Osteocyte (in vitro differentiated cells): ENCODE measurements at regions not wholly inside any gene's neighbourhood (a gene's known extent, or its start where the extent isn't known, plus 50 kb on each side); places are given as distances from the start of the nearest gene placed in this dataset.

Source experiments
- DNase-seq: peaks from one replicate; pipeline ENCODE4 v3.0.0; 2021; ENCODE audit warnings: mixed read lengths; ENCODE audit not compliant: unreplicated experiment; ENCODE audit errors: extremely low spot score
- H3K27ac Mint-ChIP-seq: one replicate; pipeline ENCODE4 v1.8.0; 2021; ENCODE audit warnings: mild to moderate bottlenecking, mixed read lengths; ENCODE audit not compliant: unreplicated experiment
- H3K27me3 Mint-ChIP-seq: one replicate; pipeline ENCODE4 v1.8.0; 2021; ENCODE audit warnings: mixed read lengths; ENCODE audit not compliant: unreplicated experiment
- H3K36me3 Mint-ChIP-seq: one replicate; pipeline ENCODE4 v1.8.0; 2021; ENCODE audit warnings: mixed read lengths; ENCODE audit not compliant: unreplicated experiment
- H3K4me1 Mint-ChIP-seq: one replicate; pipeline ENCODE4 v1.8.0; 2021; ENCODE audit warnings: mixed read lengths; ENCODE audit not compliant: unreplicated experiment
- H3K4me3 Mint-ChIP-seq: one replicate; pipeline ENCODE4 v1.8.0; 2021; ENCODE audit warnings: mild to moderate bottlenecking, moderate library complexity, mixed read lengths; ENCODE audit not compliant: unreplicated experiment
- H3K9me3 Mint-ChIP-seq: one replicate; pipeline ENCODE4 v1.8.0; 2021; ENCODE audit warnings: mixed read lengths; ENCODE audit not compliant: unreplicated experiment
- CTCF ChIP-seq: fragments of 200-600 bp; sonication (generic); IDR thresholded peaks from 2 replicates; pipeline ENCODE4 v1.5.0; 2021; ENCODE audit warnings: antibody characterized with exemption, mild to moderate bottlenecking, moderate library complexity

- no peaks in the 10 kb centered on the region for H3K4me1 Mint-ChIP-seq
- H3K27ac Mint-ChIP-seq, result no peak overlapping the region
- H3K36me3 Mint-ChIP-seq, result no peaks in the 10 kb centered on the region
- H3K27me3 Mint-ChIP-seq, result peaks cover 20% of the 10 kb centered on the region
- no peak overlapping the region for H3K4me3 Mint-ChIP-seq
- H3K9me3 Mint-ChIP-seq, result peaks cover 5% of the 10 kb centered on the region
- no peak for TF ChIP-seq CTCF
- no peak for DNase-seq
Observed at GRCh38 chr11:64501500-64502427, 54.0 kb upstream of the SLC22A11 start.

GRCh38 chr11:64502634-64503033 is 53.1 kb upstream of the SLC22A11 start:
- H3K27me3 Mint-ChIP-seq, result peaks cover 26% of the 10 kb centered on the region
- no peaks in the 10 kb centered on the region for H3K36me3 Mint-ChIP-seq
- H3K27ac Mint-ChIP-seq, result no peak overlapping the region
- peaks cover 5% of the 10 kb centered on the region for H3K9me3 Mint-ChIP-seq
- no peak for TF ChIP-seq CTCF
- no peaks in the 10 kb centered on the region for H3K4me1 Mint-ChIP-seq
- H3K4me3 Mint-ChIP-seq, result no peak overlapping the region
- no peak for DNase-seq

GRCh38 chr11:64503186-64503753 is 52.5 kb upstream of the SLC22A11 start:
- Mint-ChIP-seq H3K27me3 (peaks cover 25% of the 10 kb centered on the region), H3K4me1 (no peaks in the 10 kb centered on the region), H3K27ac (no peak overlapping the region), H3K9me3 (peaks cover 5% of the 10 kb centered on the region), H3K4me3 (no peak overlapping the region), H3K36me3 (no peaks in the 10 kb centered on the region)
- DNase-seq, result no peak
- TF ChIP-seq CTCF, result no peak

- TF ChIP-seq CTCF, result no peak
- H3K27me3 Mint-ChIP-seq, result peaks cover 21% of the 10 kb centered on the region
- no peak overlapping the region for H3K27ac Mint-ChIP-seq
- H3K4me1 Mint-ChIP-seq, result no peaks in the 10 kb centered on the region
- no peaks in the 10 kb centered on the region for H3K36me3 Mint-ChIP-seq
- DNase-seq, result no peak
- H3K4me3 Mint-ChIP-seq, result no peak overlapping the region
- peaks cover 5% of the 10 kb centered on the region for H3K9me3 Mint-ChIP-seq
Observed at GRCh38 chr11:64504999-64505398, 50.7 kb upstream of the SLC22A11 start.
